NCI-H82 treated with DMSO at 0.1 percent for 48 hours (cell line): ENCODE measurements at regions not wholly inside any gene's neighbourhood (a gene's known extent, or its start where the extent isn't known, plus 50 kb on each side); places are given as distances from the start of the nearest gene placed in this dataset.
A peak's percentile ranks its signal among the peaks of the same experiment; 100 is the strongest.
"Not testable (repeated sequence)": the region's sequence is repeated elsewhere in the genome, so short reads cannot be mapped to it uniquely, and the experiment has no call there.

Source experiments
- DNase-seq: peaks from one replicate; lab custom pipeline; 2025; ENCODE audit not compliant: unreplicated experiment; lab: John Stamatoyannopoulos, UW

DNA sequence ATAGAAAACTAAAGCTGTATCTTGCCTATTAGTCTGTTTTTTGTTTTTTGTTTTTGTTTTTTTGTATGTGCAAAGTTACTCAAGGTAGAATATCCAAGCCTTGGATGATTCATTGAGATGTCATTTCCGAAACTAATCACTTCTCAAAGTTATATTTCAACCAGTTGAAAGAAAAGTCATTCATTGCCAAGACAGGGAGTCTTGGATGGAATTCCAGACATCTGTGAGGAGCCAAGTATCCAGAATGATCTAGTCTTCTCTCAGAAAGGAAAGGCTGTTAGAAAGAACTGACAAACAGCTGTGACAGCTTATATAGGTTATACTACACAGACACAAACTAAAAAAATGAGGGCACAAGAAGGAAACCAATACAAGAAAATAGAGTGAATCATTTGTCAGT, 141.1 kb upstream of the NDST3 start:
- DNase-seq, result no peak

DNA sequence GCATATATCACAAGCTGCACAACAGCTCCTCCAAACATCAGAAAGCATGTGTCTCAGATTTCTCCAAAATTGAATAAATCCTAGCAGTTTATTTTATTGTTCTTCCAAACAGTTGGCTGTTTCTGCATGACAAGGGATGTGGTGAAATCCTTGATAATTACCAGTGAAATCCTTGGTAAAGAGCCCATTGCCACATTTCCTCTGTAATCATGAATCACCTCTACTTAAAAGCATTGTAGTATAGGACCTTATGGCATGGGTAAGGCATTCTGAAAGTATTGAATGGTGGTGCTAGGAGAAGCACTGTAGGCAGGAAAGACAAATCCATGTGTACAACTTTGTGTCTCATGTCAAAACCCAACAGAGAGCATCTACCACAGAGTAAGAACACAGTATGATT, 135.8 kb upstream of the NDST3 start:
- no peak for DNase-seq

DNA sequence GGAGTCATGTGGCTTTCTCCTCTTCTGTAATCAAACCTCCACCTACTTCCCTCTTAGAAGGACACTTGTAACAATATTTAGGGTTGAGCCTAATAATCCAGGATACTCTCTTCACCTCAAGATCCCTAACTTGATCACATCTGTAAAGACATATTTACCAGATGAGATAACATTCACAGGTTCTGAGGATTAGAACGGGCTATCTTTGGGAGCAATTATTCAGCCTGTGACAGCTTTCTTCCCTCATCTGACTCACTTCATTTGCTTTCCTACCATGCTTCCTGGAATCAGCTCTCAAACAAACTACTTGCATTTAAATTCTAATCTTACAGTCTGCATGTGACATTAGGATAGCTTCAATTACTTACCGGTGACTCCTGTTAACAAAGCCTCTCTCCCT, 133.5 kb upstream of the NDST3 start:
- no peak for DNase-seq

DNA sequence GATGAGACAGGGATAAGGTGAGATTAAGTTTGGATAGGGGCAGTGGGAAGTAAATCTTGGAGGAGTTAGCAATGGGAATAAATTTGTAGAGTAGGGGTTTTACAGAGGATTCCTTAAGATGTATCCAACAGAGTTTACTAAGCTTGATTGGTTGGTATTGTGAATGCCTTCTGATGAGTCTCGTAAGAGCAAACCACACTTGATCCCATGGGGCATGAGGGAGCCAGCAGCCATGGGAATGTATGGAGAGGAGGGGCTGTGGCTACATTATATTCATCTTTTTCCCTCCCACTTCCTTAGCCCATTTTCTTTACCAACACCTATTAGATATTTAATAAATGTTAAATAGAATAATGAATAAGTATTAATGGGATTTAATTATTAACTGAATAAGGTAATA, 126.6 kb upstream of the NDST3 start:
- no peak for DNase-seq

GRCh38 chr4:117908306-117909207, 125.7 kb upstream of the NDST3 start:
- no peak for DNase-seq

DNA sequence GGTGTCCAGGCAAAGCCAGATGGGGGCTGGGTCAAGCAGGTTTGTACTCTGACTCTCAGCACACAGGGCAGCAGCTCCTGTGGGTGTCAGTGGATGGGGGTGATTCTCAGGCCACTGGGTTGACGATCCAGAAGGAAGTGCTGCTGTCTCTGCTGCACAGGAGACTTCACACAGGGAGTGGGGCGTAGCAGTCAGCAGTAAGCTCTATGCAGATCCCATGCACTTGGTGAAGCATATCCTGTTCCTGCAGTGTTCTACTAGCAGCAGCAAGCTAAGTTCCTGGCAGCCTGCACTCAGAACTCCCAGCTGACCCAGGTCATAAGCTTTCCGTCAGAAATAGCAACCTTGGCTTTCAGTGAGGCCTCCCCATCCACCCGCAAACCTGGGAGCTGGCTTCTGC, 117.6 kb upstream of the NDST3 start:
- DNase-seq, result no peak

- DNase-seq, result not testable (repeated sequence)
Measured at GRCh38 chr4:117922311-117922710, 112.0 kb upstream of the NDST3 start.

DNA sequence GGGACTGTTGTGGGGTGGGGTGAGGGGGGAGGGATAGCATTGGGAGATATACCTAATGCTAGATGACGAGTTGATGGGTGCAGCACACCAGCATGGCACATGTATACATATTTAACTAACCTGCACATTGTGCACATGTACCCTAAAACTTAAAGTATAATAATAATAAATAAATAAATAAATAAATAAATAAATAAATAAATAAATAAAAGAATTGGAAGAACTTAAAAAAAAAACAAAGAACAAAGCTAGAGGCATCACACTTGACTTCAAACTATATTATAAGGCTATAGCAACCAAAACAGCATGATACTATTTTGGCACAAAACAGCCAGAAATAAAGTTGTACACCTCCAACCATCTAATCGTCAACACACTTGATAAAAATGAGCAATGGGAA, 106.5 kb upstream of the NDST3 start:
- DNase-seq, result not testable (repeated sequence)

GRCh38 chr4:117941611-117942010, 92.7 kb upstream of the NDST3 start:
- peak; percentile 68 for DNase-seq

- no peak for DNase-seq
Measured at GRCh38 chr4:117949621-117950020, 84.7 kb upstream of the NDST3 start.

DNA sequence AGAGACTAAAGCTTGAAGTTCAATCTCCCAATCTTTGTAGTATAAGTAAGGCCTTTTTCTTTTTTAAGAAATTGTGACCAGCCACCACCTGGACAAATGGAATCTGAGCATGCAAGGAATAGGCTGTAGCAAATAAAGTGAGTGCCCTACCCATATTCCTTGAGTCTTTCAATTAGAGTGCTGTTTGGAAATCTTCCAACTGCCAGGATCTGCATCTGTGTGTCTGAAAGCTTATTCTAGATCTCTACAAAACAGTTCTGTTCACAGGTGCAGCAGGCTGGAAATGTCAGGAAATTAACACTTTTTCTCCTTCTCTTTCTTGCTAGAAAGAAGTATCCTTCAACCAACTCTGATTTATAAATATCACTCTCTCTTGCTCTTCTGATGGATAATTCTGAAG, 76.7 kb upstream of the NDST3 start:
- DNase-seq, result no peak

DNA sequence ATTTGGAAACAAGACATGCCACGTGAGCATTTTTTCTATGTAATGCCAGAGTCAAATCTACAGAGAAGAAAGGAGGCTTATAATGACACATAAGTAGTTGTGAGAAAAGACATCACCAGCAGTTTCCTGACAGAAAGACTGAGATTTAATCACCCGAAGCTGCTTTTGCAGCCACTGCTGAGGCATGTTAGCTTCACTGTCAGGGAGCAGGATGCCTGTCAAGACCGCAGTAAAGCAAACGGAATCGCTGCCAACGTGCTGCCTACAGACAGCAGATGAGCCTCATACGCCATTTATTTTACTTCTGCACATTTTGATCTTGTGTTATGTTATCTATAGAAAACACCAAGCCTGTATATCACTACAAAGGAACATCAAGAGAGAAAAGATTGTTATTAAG, 68.7 kb upstream of the NDST3 start:
- no peak for DNase-seq

- DNase-seq, result no peak
Measured at GRCh38 chr4:117968606-117969005, 65.7 kb upstream of the NDST3 start.

GRCh38 chr4:117971403-117971802, 62.9 kb upstream of the NDST3 start:
- DNase-seq, result peak; percentile 41

DNA sequence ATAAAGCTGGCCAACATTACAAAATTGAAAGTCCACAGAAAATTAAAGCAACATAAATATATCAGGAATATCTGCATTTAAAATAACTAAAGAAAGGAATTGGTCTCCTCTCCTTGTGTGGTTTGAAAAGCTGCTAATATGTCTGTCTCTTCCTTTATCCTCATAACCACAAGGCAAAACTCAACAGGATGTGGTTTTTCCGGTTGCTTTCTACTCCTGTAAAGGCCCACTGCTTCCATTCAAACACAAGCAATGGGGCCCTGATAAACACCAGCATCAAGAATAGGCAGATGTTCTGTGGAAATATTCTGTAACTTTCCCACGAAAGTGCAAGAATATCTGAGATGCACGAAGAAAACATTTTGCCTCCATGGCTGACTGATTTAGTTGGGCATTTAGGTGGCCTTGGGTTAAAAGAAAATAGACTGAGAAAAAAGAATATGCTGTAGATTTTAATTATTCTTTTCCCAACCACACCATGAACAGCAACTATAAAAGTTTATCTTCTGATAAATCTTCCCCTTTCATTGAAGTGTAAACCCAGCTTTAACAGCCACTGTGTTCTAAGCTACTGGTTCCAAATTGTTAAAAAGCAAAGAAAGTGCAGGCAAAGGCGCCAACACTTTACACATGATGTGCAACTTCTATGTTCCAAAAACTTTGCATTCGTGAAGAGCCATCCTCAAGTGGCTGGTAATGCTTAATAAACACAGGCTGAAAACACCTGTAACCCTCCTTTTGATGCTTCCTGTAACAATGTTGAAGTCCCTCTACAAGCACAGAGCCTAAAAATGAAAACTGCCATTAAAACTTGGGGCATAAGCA, 50.5 kb upstream of the NDST3 start:
- DNase-seq, result no peak

- no peak for DNase-seq
Measured at GRCh38 chr4:117984366-117984680, 50.0 kb upstream of the NDST3 start.
